Epithelial cell of proximal tubule (primary cell): ENCODE measurements at regions not wholly inside any gene's neighbourhood (a gene's known extent, or its start where the extent isn't known, plus 50 kb on each side); places are given as distances from the start of the nearest gene placed in this dataset.

Experiments
- DNase-seq: peaks from one replicate; pipeline ENCODE4 v3.0.0-alpha.2; 2011; ENCODE audit warnings: low read depth
- H3K4me3 ChIP-seq: 2 replicates; pipeline ENCODE4 v1.5.1; 2011; ENCODE audit warnings: low read depth, mild to moderate bottlenecking, low read length
- CTCF ChIP-seq: conservative IDR thresholded peaks from 2 replicates; pipeline ENCODE4 v1.5.1; 2012; ENCODE audit warnings: low read depth, mild to moderate bottlenecking, low read length

GRCh38 chr10:121281576-121281975 lies 316.7 kb downstream of the FGFR2 start:
- no peak overlapping the region for H3K4me3 ChIP-seq
- TF ChIP-seq CTCF: no peak
- DNase-seq: no peak

GRCh38 chr10:121282264-121282663 lies 316.0 kb downstream of the FGFR2 start:
- no peak overlapping the region for H3K4me3 ChIP-seq
- no peak for TF ChIP-seq CTCF
- no peak for DNase-seq

- H3K4me3 ChIP-seq: no peak overlapping the region
- TF ChIP-seq CTCF: no peak
- no peak for DNase-seq
Measured at GRCh38 chr10:121282797-121283515, 315.3 kb downstream of the FGFR2 start.

GRCh38 chr10:121284936-121285335 lies 313.3 kb downstream of the FGFR2 start:
- no peak for DNase-seq
- no peak overlapping the region for H3K4me3 ChIP-seq
- TF ChIP-seq CTCF: no peak

GRCh38 chr10:121285406-121286196 lies 312.6 kb downstream of the FGFR2 start:
- no peak for DNase-seq
- TF ChIP-seq CTCF: no peak
- H3K4me3 ChIP-seq: no peak overlapping the region

GRCh38 chr10:121288011-121288410 lies 310.2 kb downstream of the FGFR2 start:
- no peak overlapping the region for H3K4me3 ChIP-seq
- no peak for TF ChIP-seq CTCF
- no peak for DNase-seq
